ENCODE measurements at regions not wholly inside any gene's neighbourhood (a gene's known extent, or its start where the extent isn't known, plus 50 kb on each side); places are given as distances from the start of the nearest gene placed in this dataset.

GRCh38 chr2:181290182-181290581 lies 167.0 kb upstream of the ITGA4 start:
- Histone ChIP-seq H3K4me3 (ENCODE audit: low read depth, low read length) (no peak overlapping the region), H3K27ac (ENCODE audit: low read depth) (no peak overlapping the region), H3K4me1 (ENCODE audit: insufficient read depth) (no peaks in the 10 kb centered on the region), H3K36me3 (ENCODE audit: insufficient read depth) (no peaks in the 10 kb centered on the region)
- no peak for DNase-seq (ENCODE audit: extremely low spot score)
- 94% methylated on average over 1 of the region's 1 CpG for whole genome bisulfite sequencing

- Histone ChIP-seq H3K4me1 (ENCODE audit: insufficient read depth) (no peaks in the 10 kb centered on the region), H3K27ac (ENCODE audit: low read depth) (no peak overlapping the region), H3K4me3 (ENCODE audit: low read depth, low read length) (no peak overlapping the region), H3K36me3 (ENCODE audit: insufficient read depth) (no peaks in the 10 kb centered on the region)
- no peak for DNase-seq (ENCODE audit: extremely low spot score)
- WGBS, result 87% methylated on average over 1 of the region's 1 CpG
Observed at GRCh38 chr2:181294979-181295378, 162.2 kb upstream of the ITGA4 start.

- Histone ChIP-seq H3K27ac (ENCODE audit: low read depth) (no peak overlapping the region), H3K4me3 (ENCODE audit: low read depth, low read length) (no peak overlapping the region), H3K36me3 (ENCODE audit: insufficient read depth) (no peaks in the 10 kb centered on the region), H3K4me1 (ENCODE audit: insufficient read depth) (no peaks in the 10 kb centered on the region)
- WGBS, result 89% methylated on average over 5 of the region's 5 CpGs
- no peak for DNase-seq (ENCODE audit: extremely low spot score)
Observed at GRCh38 chr2:181300600-181301291, 156.4 kb upstream of the ITGA4 start.

GRCh38 chr2:181304011-181304844 lies 153.0 kb upstream of the ITGA4 start:
- Histone ChIP-seq H3K4me1 (ENCODE audit: insufficient read depth) (no peaks in the 10 kb centered on the region), H3K4me3 (ENCODE audit: low read depth, low read length) (no peak overlapping the region), H3K27ac (ENCODE audit: low read depth) (no peak overlapping the region), H3K36me3 (ENCODE audit: insufficient read depth) (no peaks in the 10 kb centered on the region)
- DNase-seq (ENCODE audit: extremely low spot score), result no peak
- 79% methylated on average over 5 of the region's 5 CpGs for WGBS

GRCh38 chr2:181305301-181306123 lies 151.7 kb upstream of the ITGA4 start:
- H3K4me3 ChIP-seq (ENCODE audit: low read depth, low read length), result no peak overlapping the region
- no peak overlapping the region for H3K27ac ChIP-seq (ENCODE audit: low read depth)
- 48% methylated on average over 6 of the region's 6 CpGs for WGBS
- no peak for DNase-seq (ENCODE audit: extremely low spot score)
- H3K36me3 ChIP-seq (ENCODE audit: insufficient read depth), result no peaks in the 10 kb centered on the region
- H3K4me1 ChIP-seq (ENCODE audit: insufficient read depth), result no peaks in the 10 kb centered on the region

GRCh38 chr2:181306785-181307184 lies 150.4 kb upstream of the ITGA4 start:
- no peaks in the 10 kb centered on the region for H3K36me3 ChIP-seq (ENCODE audit: insufficient read depth)
- no peak for DNase-seq (ENCODE audit: extremely low spot score)
- H3K4me3 ChIP-seq (ENCODE audit: low read depth, low read length), result no peak overlapping the region
- no peaks in the 10 kb centered on the region for H3K4me1 ChIP-seq (ENCODE audit: insufficient read depth)
- H3K27ac ChIP-seq (ENCODE audit: low read depth), result no peak overlapping the region

- no peak overlapping the region for H3K4me3 ChIP-seq (ENCODE audit: low read depth, low read length)
- no peaks in the 10 kb centered on the region for H3K4me1 ChIP-seq (ENCODE audit: insufficient read depth)
- 82% methylated on average over 7 of the region's 7 CpGs for WGBS
- no peak for DNase-seq (ENCODE audit: extremely low spot score)
- no peak overlapping the region for H3K27ac ChIP-seq (ENCODE audit: low read depth)
- H3K36me3 ChIP-seq (ENCODE audit: insufficient read depth), result no peaks in the 10 kb centered on the region
Observed at GRCh38 chr2:181307203-181307991, 149.8 kb upstream of the ITGA4 start.

- Histone ChIP-seq H3K27ac (ENCODE audit: low read depth) (no peak overlapping the region), H3K36me3 (ENCODE audit: insufficient read depth) (no peaks in the 10 kb centered on the region), H3K4me1 (ENCODE audit: insufficient read depth) (no peaks in the 10 kb centered on the region), H3K4me3 (ENCODE audit: low read depth, low read length) (no peak overlapping the region)
- no peak for DNase-seq (ENCODE audit: extremely low spot score)
- WGBS, result 80% methylated on average over 5 of the region's 5 CpGs
Observed at GRCh38 chr2:181308766-181309515, 148.2 kb upstream of the ITGA4 start.

- DNase-seq (ENCODE audit: extremely low spot score), result no peak
- WGBS, result 83% methylated on average over 4 of the region's 4 CpGs
- Histone ChIP-seq H3K4me3 (ENCODE audit: low read depth, low read length) (no peak overlapping the region), H3K36me3 (ENCODE audit: insufficient read depth) (no peaks in the 10 kb centered on the region), H3K27ac (ENCODE audit: low read depth) (no peak overlapping the region), H3K4me1 (ENCODE audit: insufficient read depth) (no peaks in the 10 kb centered on the region)
Observed at GRCh38 chr2:181309586-181309985, 147.6 kb upstream of the ITGA4 start.

- WGBS, result 98% methylated on average over 1 of the region's 1 CpG
- no peak overlapping the region for H3K4me3 ChIP-seq (ENCODE audit: low read depth, low read length)
- H3K36me3 ChIP-seq (ENCODE audit: insufficient read depth), result no peaks in the 10 kb centered on the region
- no peak overlapping the region for H3K27ac ChIP-seq (ENCODE audit: low read depth)
- DNase-seq (ENCODE audit: extremely low spot score), result no peak
- H3K4me1 ChIP-seq (ENCODE audit: insufficient read depth), result no peaks in the 10 kb centered on the region
Observed at GRCh38 chr2:181310967-181311366, 146.2 kb upstream of the ITGA4 start.

- no peak overlapping the region for H3K27ac ChIP-seq (ENCODE audit: low read depth)
- 84% methylated on average over 4 of the region's 4 CpGs for WGBS
- no peaks in the 10 kb centered on the region for H3K4me1 ChIP-seq (ENCODE audit: insufficient read depth)
- no peak for DNase-seq (ENCODE audit: extremely low spot score)
- H3K36me3 ChIP-seq (ENCODE audit: insufficient read depth), result no peaks in the 10 kb centered on the region
- H3K4me3 ChIP-seq (ENCODE audit: low read depth, low read length), result no peak overlapping the region
Observed at GRCh38 chr2:181311837-181312236, 145.3 kb upstream of the ITGA4 start.

- WGBS, result 82% methylated on average over 7 of the region's 7 CpGs
- no peaks in the 10 kb centered on the region for H3K36me3 ChIP-seq (ENCODE audit: insufficient read depth)
- DNase-seq (ENCODE audit: extremely low spot score), result no peak
- H3K4me3 ChIP-seq (ENCODE audit: low read depth, low read length), result no peak overlapping the region
- H3K4me1 ChIP-seq (ENCODE audit: insufficient read depth), result no peaks in the 10 kb centered on the region
- no peak overlapping the region for H3K27ac ChIP-seq (ENCODE audit: low read depth)
Observed at GRCh38 chr2:181312515-181312927, 144.7 kb upstream of the ITGA4 start.
